CD4-positive, CD25-positive, alpha-beta regulatory T cell (primary cell): ENCODE measurements at regions not wholly inside any gene's neighbourhood (a gene's known extent, or its start where the extent isn't known, plus 50 kb on each side); places are given as distances from the start of the nearest gene placed in this dataset.

Experiments
- ATAC-seq, 2 donors: fragments of 150-1000 bp; cut with Tn5 transposase; one replicate each; pipeline ENCODE4 v1.10.0; 2021; ENCODE audit warnings: low read depth in 2 of 2, moderate number of reproducible peaks in 2 of 2, moderate library complexity in 1 of 2
- DNase-seq, 3 donors: peaks; one replicate each; pipeline versions ENCODE4 v3.0.0 to v3.0.0-alpha.2; 2012 to 2022; ENCODE audit warnings: mixed read lengths in 1 of 3
- H3K27ac ChIP-seq: one replicate; pipeline ENCODE4 v1.7.0; 2013; ENCODE audit warnings: mild to moderate bottlenecking, low read length; ENCODE audit not compliant: insufficient read depth, poor library complexity, severe bottlenecking
- H3K27me3 ChIP-seq: one replicate; pipeline ENCODE4 v1.7.0; 2013; ENCODE audit warnings: low read length; ENCODE audit not compliant: control insufficient read depth, insufficient read depth
- H3K36me3 ChIP-seq: one replicate; pipeline ENCODE4 v1.7.0; 2013; ENCODE audit warnings: mild to moderate bottlenecking, low read length, moderate library complexity; ENCODE audit not compliant: control insufficient read depth, insufficient read depth
- H3K4me1 ChIP-seq: 2 replicates; pipeline ENCODE4 v1.7.0; 2013; ENCODE audit warnings: mild to moderate bottlenecking, low read length; ENCODE audit not compliant: insufficient read depth, control insufficient read depth, poor library complexity, severe bottlenecking
- H3K4me3 ChIP-seq: one replicate; pipeline ENCODE4 v1.7.0; 2013; ENCODE audit warnings: low read depth, mild to moderate bottlenecking, low read length, moderate library complexity
- H3K9me3 ChIP-seq, 2 experiments: 1 replicate in 1 of 2; 2 replicates in 1 of 2; pipeline ENCODE4 v1.7.0; 2013; ENCODE audit warnings: low read length in 2 of 2, mild to moderate bottlenecking in 1 of 2, moderate library complexity in 1 of 2; ENCODE audit not compliant: control insufficient read depth in 2 of 2
- H3K27ac Mint-ChIP-seq, 3 donors: one replicate each; pipeline ENCODE4 v1.8.0; 2020 to 2022; ENCODE audit warnings: mild to moderate bottlenecking in 3 of 3, mixed read lengths in 3 of 3, moderate library complexity in 2 of 3
- H3K27me3 Mint-ChIP-seq: one replicate; pipeline ENCODE4 v1.8.0; 2022; ENCODE audit warnings: mild to moderate bottlenecking, mixed read lengths
- H3K36me3 Mint-ChIP-seq: one replicate; pipeline ENCODE4 v1.8.0; 2020; ENCODE audit warnings: mixed read lengths
- H3K4me1 Mint-ChIP-seq, 4 donors: one replicate each; pipeline ENCODE4 v1.8.0; 2020 to 2022; ENCODE audit warnings: mixed read lengths in 4 of 4, mild to moderate bottlenecking in 1 of 4
- H3K4me3 Mint-ChIP-seq, 4 donors: one replicate each; pipeline ENCODE4 v1.8.0; 2020 to 2022; ENCODE audit warnings: mild to moderate bottlenecking in 4 of 4, mixed read lengths in 4 of 4, moderate library complexity in 3 of 4
- H3K9me3 Mint-ChIP-seq, 7 donors: one replicate each; pipeline ENCODE4 v1.8.0; 2020 to 2022; ENCODE audit warnings: mixed read lengths in 7 of 7, mild to moderate bottlenecking in 3 of 7, moderate library complexity in 2 of 7

DNA sequence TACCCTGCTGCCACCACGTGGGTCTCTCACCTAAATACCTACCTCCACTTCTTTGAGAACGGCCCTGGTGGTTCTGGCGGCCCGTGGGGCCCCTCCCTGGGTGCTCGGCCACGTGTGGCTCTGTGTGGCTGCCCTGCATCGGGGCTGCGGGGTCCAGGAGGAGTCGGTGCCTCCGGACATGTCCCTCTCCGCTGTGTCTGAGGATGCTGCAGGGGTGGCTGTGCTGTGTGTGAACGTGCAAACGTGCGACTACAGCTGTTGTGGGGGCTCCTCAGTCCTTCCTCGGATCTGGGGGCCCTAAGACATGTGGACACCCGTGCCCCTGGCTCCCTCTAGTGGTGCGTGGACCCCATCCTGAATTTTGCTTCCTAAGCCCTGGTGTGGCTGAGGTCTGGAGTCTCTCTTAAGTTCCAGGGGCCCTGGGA lies 691.8 kb downstream of the QKI start:
- Histone ChIP-seq H3K27ac (no peak overlapping the region), H3K4me3 (no peak overlapping the region), H3K36me3 (no peaks in the 10 kb centered on the region), H3K4me1 (no peaks in the 10 kb centered on the region), H3K9me3 (no peaks in the 10 kb centered on the region), H3K27me3 (no peaks in the 10 kb centered on the region)
- Mint-ChIP-seq H3K4me3 (no peak overlapping the region), H3K36me3 (no peaks in the 10 kb centered on the region), H3K27me3 (no peaks in the 10 kb centered on the region), H3K27ac (no peak overlapping the region), H3K9me3 (peaks cover 0 to 3% (median 0%) of the 10 kb centered on the region in 7 donors), H3K4me1 (no peaks in the 10 kb centered on the region)
- DNase-seq (no peak), ATAC-seq (no peak)

DNA sequence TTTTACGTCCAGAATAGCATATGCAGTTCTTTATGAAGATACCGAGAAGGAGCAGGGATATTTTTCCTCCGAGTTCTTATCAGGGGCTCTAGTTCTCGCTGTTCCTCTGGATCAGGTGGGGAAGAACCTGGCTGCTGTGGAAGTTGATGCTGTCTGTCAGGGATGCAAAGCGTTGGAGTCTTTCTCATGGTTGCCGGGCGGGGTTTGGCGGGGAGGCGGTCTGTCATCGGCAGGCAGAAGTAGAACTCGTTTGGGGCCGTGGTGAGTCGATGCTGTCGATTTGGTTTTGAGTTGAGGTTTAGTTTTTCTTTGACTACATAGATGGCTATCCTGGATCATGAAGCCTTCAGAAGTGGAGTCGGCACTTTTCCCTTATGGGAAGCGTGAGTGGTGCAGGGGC lies 691.2 kb downstream of the QKI start:
- Mint-ChIP-seq H3K27ac (no peak overlapping the region), H3K27me3 (no peaks in the 10 kb centered on the region), H3K9me3 (peaks cover 0 to 3% (median 0%) of the 10 kb centered on the region in 7 donors), H3K4me1 (no peaks in the 10 kb centered on the region), H3K4me3 (no peak overlapping the region), H3K36me3 (no peaks in the 10 kb centered on the region)
- Histone ChIP-seq H3K4me3 (no peak overlapping the region), H3K4me1 (no peaks in the 10 kb centered on the region), H3K36me3 (no peaks in the 10 kb centered on the region), H3K9me3 (no peaks in the 10 kb centered on the region), H3K27ac (no peak overlapping the region), H3K27me3 (no peaks in the 10 kb centered on the region)
- DNase-seq (no peak), ATAC-seq (no peak)

DNA sequence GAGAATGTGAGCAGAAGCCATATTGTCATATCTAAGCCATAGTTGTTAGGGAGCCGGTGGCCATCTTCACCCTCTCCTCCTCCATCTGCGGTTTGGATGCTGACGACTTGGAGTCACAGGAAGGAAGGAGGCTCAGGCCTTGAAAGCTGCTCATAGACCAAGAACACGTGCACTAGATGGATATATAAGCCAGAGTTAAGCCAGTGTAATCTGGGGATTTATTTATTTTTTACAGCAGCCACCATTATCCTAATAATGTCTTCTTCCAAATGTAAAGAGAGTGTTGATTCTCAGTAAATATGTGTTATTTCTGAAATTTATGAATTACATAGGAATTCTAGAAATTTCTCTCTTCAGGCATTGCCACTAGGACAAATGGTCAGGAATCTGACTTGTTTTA lies 689.9 kb downstream of the QKI start:
- Histone ChIP-seq H3K27ac (no peak overlapping the region), H3K9me3 (no peaks in the 10 kb centered on the region), H3K4me3 (no peak overlapping the region), H3K36me3 (no peaks in the 10 kb centered on the region), H3K4me1 (no peaks in the 10 kb centered on the region), H3K27me3 (no peaks in the 10 kb centered on the region)
- Mint-ChIP-seq H3K27ac (no peak overlapping the region), H3K4me1 (no peaks in the 10 kb centered on the region), H3K36me3 (no peaks in the 10 kb centered on the region), H3K27me3 (no peaks in the 10 kb centered on the region), H3K9me3 (peaks cover 0 to 1% (median 0%) of the 10 kb centered on the region in 7 donors), H3K4me3 (no peak overlapping the region)
- ATAC-seq (no peak), DNase-seq (no peak)

DNA sequence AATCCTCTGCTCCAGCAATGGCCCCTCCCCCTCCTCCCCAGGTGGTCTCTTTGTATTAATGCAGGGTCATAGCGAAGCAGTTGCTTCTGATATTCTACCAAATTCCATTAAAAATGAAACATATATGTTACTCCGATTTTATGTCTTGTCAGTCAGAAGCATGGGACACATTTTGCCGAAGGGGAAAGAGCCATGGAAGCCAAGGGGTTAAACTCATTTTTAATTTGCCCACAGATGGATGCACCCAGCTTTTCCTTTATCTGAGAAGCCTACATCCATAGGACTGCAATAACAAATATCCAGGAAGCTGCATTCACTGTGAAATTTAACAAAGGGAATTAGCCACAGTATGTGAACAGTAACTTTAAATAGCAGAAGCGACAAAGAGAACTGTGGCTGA lies 688.2 kb downstream of the QKI start:
- Mint-ChIP-seq H3K4me3 (no peak overlapping the region), H3K27me3 (no peaks in the 10 kb centered on the region), H3K36me3 (no peaks in the 10 kb centered on the region), H3K4me1 (no peaks in the 10 kb centered on the region), H3K9me3 (peaks cover 0 to 1% (median 0%) of the 10 kb centered on the region in 7 donors), H3K27ac (no peak overlapping the region)
- Histone ChIP-seq H3K27me3 (no peaks in the 10 kb centered on the region), H3K27ac (no peak overlapping the region), H3K4me3 (no peak overlapping the region), H3K36me3 (no peaks in the 10 kb centered on the region), H3K4me1 (no peaks in the 10 kb centered on the region), H3K9me3 (no peaks in the 10 kb centered on the region)
- DNase-seq (no peak), ATAC-seq (no peak)

DNA sequence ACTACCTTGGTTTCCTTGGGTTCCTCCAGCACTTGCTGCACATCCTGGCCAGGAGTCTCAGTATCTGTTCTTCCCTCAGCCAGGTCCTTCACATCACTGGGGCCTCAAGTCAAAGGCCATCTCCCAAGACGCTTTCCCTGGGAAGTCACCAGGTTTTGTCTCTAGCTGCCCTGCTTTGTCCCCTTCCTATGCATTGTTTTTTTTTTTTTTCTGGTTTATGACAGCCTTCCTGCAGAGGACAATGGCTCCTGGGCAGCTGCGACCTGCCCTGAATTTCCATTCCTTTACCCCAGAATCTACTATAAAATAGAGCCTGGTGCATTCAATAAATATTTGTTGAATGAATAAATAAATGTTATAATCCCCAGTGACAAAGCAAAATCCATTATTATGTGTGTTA lies 687.3 kb downstream of the QKI start:
- ATAC-seq (no peak), DNase-seq (no peak)
- no peaks in the 10 kb centered on the region for H3K36me3 Mint-ChIP-seq
- H3K9me3 Mint-ChIP-seq = peaks cover 0 to 1% (median 0%) of the 10 kb centered on the region in 7 donors
- H3K27ac Mint-ChIP-seq = no peak overlapping the region
- Histone ChIP-seq H3K4me3 (no peak overlapping the region), H3K27me3 (no peaks in the 10 kb centered on the region), H3K36me3 (no peaks in the 10 kb centered on the region), H3K9me3 (no peaks in the 10 kb centered on the region), H3K4me1 (no peaks in the 10 kb centered on the region), H3K27ac (no peak overlapping the region)
- no peak overlapping the region for H3K4me3 Mint-ChIP-seq
- no peaks in the 10 kb centered on the region for H3K27me3 Mint-ChIP-seq
- no peaks in the 10 kb centered on the region for H3K4me1 Mint-ChIP-seq

DNA sequence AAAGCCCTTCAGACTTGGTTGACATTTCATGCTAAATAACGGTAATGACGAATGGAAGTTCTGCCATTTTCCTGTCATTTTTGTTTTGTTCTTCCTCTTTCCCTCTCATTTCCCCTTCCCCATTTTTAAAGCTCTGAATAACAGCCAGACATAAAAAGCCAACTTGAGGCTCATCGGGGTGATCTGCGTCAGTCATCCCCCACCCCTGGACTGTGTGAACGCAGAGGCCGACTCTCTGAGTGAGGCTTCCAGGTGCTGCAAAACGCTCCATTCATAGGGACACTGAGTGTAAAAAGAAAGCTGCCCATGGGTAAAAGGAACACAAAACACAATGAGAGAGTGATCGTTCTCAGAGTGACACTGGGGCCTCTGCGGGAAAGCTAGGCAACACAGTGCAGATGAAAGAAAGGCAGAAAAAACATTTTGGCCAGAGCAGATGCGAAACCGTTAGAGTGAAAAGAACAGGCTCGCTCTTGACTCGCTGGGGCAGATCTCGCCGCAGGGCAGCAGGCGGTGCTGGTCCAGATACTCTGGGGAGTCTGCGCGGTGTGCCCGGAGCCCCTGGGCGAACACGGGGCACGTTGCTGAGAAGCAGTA lies 684.8 kb downstream of the QKI start:
- H3K9me3 Mint-ChIP-seq = peaks cover 0 to 3% (median 0%) of the 10 kb centered on the region in 7 donors
- Histone ChIP-seq H3K27me3 (no peaks in the 10 kb centered on the region), H3K4me3 (no peak overlapping the region), H3K4me1 (no peaks in the 10 kb centered on the region), H3K9me3 (no peaks in the 10 kb centered on the region), H3K36me3 (no peaks in the 10 kb centered on the region), H3K27ac (no peak overlapping the region)
- H3K27me3 Mint-ChIP-seq = no peaks in the 10 kb centered on the region
- H3K4me3 Mint-ChIP-seq = no peak overlapping the region
- no peaks in the 10 kb centered on the region for H3K4me1 Mint-ChIP-seq
- H3K27ac Mint-ChIP-seq = no peak overlapping the region
- ATAC-seq (no peak), DNase-seq (no peak)
- H3K36me3 Mint-ChIP-seq = no peaks in the 10 kb centered on the region

DNA sequence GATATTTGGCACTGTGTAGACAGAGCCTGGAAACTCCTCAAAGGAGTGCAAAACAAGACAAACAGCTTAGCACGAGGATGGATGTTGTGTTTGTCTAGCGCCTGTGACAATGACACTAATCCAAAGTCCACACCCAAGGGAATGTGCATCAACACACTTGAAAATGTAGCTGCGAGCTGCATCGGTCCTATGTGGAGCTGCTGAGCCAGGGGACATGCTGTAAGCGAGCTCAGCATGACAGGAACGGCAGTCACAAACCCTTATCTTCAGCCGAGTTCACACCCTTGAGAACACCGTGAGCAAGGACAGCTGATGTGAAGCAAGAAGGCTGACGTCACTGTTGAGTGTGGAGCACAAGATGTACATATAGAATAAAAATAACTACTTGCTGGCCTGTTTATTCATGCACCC lies 684.3 kb downstream of the QKI start:
- Histone ChIP-seq H3K36me3 (no peaks in the 10 kb centered on the region), H3K27ac (no peak overlapping the region), H3K9me3 (no peaks in the 10 kb centered on the region), H3K4me3 (no peak overlapping the region), H3K4me1 (no peaks in the 10 kb centered on the region), H3K27me3 (no peaks in the 10 kb centered on the region)
- Mint-ChIP-seq H3K27me3 (no peaks in the 10 kb centered on the region), H3K9me3 (peaks cover 0 to 4% (median 0%) of the 10 kb centered on the region in 7 donors), H3K27ac (no peak overlapping the region), H3K4me3 (no peak overlapping the region), H3K4me1 (no peaks in the 10 kb centered on the region), H3K36me3 (no peaks in the 10 kb centered on the region)
- no peak for DNase-seq
- ATAC-seq = no peak

DNA sequence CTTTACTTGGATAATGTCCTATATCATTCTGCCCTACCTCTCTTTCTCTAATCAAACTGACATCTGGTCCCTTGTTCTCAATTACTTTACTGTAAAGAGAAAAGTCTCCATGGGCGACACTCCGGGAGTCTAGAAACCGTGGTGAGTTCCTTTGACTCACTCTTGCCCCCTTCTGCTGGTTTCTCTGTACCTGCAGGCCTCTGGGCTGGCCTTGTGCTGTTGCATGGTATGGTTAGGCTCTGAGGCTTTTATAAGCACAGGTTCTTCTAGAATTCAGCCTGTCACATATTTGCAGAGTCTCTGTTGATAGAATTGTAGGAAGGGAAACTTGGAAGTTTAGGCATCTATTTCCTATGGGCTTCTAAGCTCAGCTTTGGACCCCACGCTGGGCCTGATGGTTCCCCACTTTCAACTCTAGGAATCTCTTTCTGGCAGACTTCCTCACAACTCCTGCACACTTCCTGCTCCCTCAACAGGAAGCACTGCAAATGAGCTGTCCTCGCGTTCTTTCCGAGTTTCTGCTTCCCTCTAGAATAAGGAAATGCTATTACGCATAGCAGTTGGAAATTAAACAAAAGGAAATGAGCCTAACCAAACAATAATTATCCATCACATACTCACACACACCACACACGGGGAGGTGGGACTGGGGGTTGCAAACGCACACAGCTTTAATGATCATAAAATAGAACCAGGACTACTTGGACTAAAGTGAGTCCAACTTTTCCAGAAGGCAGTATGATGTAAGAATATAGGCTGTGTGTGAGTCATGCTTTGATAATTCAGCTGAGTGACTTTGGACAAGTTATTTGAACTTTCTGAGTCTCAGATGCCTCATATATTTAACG lies 683.3 kb downstream of the QKI start:
- Histone ChIP-seq H3K9me3 (no peaks in the 10 kb centered on the region), H3K36me3 (no peaks in the 10 kb centered on the region), H3K27me3 (no peaks in the 10 kb centered on the region), H3K4me3 (no peak overlapping the region), H3K27ac (no peak overlapping the region), H3K4me1 (no peaks in the 10 kb centered on the region)
- no peak overlapping the region for H3K27ac Mint-ChIP-seq
- no peaks in the 10 kb centered on the region for H3K36me3 Mint-ChIP-seq
- ATAC-seq (no peak), DNase-seq (no peak)
- H3K4me3 Mint-ChIP-seq = no peak overlapping the region
- H3K9me3 Mint-ChIP-seq = peaks cover 0 to 4% (median 0%) of the 10 kb centered on the region in 7 donors
- H3K4me1 Mint-ChIP-seq = no peaks in the 10 kb centered on the region
- no peaks in the 10 kb centered on the region for H3K27me3 Mint-ChIP-seq
